ENCODE measurements at regions not wholly inside any gene's neighbourhood (a gene's known extent, or its start where the extent isn't known, plus 50 kb on each side); places are given as distances from the start of the nearest gene placed in this dataset.

- TF ChIP-seq CTCF (IDR thresholded peaks at IDR 0.05) (no peak), POLR2A (IDR thresholded peaks at IDR 0.05) (no peak)
Observed at GRCh38 chr2:72028351-72028995, 119.2 kb downstream of the CYP26B1 start.
